Inflammatory macrophage (primary cell): ENCODE measurements at regions not wholly inside any gene's neighbourhood (a gene's known extent, or its start where the extent isn't known, plus 50 kb on each side); places are given as distances from the start of the nearest gene placed in this dataset.
"Not testable (repeated sequence)": the region's sequence is repeated elsewhere in the genome, so short reads cannot be mapped to it uniquely, and the experiment has no call there.

Experiments used
- DNase-seq, 2 donors: peaks; one replicate each; pipeline ENCODE4 v3.0.0-alpha.2; 2020 to 2022

DNA sequence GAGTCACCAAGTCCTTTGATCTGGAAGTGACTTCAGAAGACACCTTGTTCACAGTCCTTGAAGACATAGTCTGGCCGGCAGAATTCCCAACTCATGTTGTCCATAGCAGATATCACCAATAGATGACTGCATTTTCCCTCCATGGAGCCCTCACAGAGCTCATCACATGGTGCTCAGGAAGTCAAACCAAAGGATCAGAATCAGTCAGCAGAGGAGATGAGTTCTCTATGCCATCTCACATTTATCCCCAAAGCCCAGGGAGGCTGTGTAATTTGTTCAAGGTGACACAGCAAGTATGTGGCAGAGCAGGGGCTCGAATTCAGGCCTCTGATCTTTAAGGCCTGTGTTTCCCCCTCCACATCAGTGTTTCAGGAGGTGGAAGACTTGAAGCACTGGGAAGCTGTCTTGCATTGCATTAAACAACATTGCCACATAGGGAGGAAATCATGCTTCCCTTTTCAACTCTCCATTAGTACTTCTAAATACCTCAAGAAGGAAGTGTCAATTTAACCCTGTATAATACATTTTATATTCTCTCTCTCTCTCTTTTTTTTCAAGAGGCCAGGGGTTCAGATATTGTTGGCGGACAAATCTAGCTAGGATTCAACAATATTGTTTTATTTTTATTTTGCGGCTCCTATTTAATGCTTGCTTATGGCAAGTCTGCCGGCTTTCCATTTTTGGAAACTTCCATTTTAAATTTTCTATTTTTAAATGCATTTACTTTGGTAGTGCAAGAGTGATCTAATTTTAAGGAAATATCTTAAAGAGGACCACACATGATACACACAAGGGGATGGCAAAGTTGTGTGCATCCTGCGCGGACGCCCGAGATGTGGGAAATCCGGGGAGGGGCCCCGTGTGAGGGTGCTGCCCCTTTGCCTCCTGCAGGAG, 61.9 kb downstream of the NPIPB5 start:
- DNase-seq: peak; percentile 70 to 87

DNA sequence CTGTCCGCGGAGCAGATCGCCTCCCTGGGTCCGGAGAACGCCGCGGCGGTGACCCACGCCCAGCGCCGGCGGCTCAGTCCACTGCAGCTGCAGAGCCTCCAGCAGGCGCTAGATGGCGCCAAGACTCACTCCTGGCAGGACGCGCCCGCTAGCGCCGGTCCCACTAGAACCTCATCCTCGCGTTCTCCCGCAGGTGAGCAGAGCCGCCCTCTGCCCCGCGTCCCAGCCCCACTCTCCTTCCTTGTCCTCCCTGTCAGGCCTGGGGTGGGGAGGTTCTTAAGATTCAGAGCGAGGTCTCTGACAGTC, 62.5 kb downstream of the NPIPB5 start:
- not testable (repeated sequence) for DNase-seq

DNA sequence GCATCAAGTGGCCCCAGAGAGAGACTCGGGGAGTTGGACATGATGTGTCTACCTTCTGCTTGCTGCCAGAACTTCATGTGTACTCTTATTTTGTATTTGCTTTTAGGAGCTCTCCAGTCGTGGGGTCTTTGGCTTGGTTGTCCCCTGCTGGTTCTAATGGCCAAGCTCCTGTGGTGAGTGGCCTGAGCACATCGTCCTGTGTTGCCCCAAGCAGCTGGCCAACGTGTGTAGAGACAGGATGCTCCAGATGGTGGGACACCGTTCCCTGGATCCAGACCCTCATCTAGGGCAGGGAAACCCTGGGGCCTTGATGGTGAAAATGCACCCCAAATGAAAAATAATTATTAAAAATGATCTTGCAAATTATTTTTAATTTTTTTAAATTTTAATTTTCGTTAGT, 65.8 kb downstream of the NPIPB5 start:
- not testable (repeated sequence) for DNase-seq

DNA sequence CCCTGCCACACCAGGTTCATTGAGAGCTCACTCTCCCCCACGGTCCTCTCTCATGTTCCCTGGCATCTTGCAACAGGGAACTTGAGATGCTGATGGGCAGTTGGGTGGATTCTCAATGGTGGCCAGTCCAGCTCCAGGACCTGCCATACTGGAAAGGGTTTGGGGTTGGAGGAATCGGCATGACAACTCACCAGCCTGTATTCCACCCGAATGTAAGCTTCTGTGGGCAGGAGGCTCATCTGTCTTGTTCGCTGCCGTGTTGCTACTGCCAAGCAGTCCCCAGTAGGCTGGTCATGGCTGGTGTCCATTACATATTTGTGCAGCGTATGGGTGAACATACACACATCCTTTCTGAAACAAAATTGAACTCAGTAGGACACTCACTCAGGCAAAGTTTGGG, 72.5 kb downstream of the NPIPB5 start:
- not testable (repeated sequence) for DNase-seq

DNA sequence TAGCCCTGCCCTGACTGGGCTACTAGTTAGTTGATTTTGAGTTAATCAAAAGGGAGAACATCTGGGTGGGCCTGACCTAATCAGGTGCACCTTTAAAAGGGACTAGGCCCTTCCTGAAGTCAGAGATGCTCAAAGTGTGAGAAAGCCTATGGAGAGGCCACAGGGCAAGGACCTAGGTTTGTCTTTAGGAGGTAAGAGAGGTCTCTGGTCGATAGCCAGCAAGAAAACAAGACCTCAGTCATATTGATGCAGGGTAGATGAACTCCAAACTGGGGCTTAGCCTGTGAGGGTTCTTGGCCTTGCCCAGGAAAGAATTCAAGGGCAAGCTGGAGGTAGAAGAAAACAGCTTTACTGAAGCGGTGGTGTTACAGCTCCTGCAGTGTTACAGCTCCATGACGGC, 73.8 kb downstream of the NPIPB5 start:
- DNase-seq: not testable (repeated sequence)

DNA sequence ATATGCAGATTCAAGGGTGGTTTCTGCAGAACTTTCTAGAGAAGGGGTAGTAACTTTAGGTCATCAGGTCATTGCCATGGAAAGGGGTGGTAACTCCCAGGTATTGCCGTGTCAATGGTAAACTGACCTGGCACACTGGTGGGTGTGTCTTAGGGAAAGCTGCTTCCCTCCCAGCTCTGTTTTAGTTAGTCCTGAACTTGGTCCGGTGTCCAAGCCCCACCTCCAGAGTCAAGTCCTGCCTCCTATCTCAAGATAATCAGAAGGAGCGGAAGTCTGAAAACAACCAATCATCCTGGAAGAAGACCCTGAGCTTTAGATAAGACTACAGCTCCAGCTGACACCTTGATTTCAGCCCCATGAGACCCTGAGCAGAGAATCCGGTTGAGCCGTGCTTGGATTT, 74.2 kb downstream of the NPIPB5 start:
- DNase-seq: not testable (repeated sequence)

DNA sequence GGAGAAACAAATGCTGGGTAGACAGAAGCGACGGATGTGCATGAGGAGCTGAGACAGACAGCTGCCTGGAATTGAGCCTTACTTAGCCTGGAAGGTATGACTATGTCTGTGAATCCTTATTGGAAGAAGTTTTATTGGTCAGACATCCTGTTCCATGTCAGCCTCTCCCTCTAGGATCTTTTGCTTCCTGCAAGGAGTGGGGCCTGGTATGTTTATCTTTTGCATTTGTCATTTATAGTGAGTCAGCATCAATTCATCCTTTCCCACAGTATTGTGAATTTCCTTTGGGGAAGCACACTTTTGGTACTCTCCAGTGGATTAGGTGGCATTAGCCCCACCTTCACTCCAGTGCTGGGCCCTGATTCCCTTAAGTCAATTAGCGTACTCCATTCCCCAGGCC, 74.7 kb downstream of the NPIPB5 start:
- DNase-seq: not testable (repeated sequence)

DNA sequence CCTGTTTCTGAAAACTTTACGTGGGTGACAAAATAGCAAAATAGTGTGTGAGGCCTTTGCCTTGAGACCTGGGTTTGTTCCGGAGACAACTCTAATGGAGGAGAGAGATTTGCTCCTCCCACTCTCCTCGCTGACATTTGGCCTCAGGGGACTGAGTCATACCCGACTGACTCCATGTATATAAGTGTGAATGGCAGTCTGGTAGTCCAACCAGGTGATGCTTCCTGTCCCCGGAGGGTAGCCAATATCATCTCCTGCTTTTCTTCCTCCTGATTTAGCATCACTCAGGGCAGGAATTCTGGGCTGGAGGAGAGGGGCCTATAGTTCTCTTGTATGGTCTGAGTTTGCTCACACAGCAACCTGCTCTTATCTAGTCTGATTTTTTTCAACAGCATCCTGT, 76.0 kb downstream of the NPIPB5 start:
- not testable (repeated sequence) for DNase-seq

DNA sequence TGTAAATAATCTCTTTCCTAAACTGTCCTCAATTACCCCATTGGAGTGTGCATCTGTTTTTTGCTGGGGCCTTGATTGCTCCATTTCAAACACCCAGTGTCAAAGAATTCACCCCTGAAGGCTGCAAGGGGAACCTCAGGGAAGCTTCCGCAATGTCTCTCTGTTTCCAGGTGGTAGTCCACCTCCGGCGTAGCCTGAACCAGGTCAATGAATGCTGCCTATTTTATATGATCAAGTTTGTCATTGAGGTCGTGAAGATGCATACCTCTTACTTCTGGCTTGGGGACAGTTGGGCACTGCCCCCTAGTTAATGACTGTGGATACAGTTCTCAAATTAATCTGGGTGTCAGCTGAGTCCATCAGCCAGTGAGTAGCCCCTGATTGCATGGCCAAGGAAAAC, 79.1 kb downstream of the NPIPB5 start:
- not testable (repeated sequence) for DNase-seq

DNA sequence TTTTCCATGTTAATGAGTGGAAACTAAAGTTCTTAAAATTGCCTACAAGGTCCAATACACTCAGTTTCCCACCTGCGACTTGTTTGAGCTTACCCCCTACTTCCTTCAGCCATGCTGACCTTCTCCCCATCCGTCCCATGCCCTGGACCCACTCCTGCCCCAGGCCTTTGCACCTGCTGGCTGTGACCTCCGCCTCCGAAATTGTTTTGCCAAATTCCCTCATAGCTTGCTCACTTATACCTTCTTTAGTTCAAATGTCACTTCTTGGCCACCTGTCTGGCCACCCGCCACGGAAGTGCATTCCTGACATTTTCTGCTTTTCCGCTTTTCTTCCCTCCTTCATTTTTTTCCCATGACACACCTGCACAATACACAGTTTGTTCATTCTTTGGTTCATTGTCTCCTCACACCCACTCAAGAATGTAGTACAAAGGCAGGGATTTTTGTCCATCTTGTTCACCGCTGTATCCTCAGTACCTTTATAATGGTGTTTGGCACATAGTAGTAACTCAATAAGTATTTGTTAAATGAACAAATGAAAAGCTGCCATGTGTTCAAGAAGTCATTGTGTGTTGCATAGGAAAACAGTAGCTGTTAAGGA, 85.9 kb downstream of the NPIPB5 start:
- not testable (repeated sequence) for DNase-seq

DNA sequence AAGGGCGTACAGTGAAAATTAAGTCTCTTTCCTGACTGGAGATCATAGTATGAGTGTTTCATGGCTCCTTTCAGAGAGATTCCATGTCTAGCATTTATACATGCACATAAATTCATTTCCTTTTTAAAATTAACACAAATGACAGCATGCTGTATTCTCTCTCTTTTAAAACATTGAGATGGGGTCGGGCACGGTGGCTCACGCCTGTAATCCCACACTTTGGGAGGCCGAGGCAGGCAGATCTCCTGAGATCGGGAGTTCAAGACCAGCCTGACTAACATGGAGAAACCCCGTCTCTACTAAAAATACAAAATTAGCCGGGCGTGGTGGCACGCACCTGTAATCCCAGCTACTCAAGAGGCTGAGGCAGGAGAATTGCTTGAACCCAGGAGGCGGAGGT, 93.1 kb downstream of the NPIPB5 start:
- not testable (repeated sequence) for DNase-seq

DNA sequence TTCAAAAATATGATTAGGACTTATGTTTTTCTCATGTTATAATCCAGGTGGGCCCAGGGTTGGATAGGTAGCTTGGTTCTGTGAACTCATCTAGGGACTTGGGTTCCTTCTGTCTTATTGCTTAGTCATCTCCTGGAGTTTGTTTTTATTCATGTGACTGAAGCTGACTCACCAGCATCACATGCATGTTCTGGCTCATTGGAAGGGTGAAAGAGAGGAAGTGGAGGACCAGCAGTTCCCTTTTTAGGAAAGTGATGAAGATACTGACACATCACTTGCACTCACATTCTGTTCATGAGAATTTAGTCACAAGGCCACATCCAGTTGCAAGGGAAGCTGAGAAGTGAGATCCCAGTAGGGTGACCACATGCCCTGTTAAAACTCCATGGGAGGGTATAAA, 95.9 kb downstream of the NPIPB5 start:
- not testable (repeated sequence) for DNase-seq

DNA sequence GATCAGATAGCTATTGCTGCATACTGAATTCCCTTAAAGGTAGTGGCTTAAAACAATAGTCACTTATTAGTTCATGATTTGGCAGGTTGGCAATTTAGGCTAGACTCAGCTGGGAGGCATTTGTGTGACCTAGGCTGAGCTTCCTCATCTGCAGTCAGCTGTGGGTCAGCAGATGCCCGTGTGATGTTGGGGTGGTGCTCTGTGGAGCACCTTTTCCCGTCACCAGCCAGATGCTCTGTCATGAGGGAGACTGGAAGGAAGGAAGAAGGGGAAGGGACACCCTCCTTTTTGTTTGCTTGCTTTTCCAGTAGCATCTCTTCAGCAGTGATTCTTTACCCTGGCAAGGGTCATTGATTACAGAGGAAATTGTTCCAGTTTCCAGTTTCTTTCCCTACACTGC, 99.1 kb downstream of the NPIPB5 start:
- not testable (repeated sequence) for DNase-seq

DNA sequence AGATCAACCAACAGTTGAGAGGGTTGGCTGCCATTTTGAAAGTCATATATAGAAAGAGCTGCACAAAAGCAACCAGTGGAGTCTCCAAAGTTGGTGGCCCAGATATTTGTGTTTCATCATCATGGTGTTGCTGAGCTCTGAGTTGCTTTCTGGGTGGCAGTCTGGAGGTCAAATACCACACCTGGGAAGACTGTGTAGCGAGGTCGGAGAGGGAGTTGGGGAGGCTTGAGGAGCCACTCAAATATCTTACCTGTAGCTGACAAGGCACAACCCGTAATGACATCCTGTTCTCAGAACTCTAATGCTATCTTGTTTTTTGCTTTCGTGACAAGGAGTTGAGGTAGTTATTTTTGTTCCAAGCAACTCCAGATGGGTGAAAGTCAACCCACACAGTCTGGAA, 100.4 kb downstream of the NPIPB5 start:
- peak in 1 of 2 donors; percentile 0 for DNase-seq

DNA sequence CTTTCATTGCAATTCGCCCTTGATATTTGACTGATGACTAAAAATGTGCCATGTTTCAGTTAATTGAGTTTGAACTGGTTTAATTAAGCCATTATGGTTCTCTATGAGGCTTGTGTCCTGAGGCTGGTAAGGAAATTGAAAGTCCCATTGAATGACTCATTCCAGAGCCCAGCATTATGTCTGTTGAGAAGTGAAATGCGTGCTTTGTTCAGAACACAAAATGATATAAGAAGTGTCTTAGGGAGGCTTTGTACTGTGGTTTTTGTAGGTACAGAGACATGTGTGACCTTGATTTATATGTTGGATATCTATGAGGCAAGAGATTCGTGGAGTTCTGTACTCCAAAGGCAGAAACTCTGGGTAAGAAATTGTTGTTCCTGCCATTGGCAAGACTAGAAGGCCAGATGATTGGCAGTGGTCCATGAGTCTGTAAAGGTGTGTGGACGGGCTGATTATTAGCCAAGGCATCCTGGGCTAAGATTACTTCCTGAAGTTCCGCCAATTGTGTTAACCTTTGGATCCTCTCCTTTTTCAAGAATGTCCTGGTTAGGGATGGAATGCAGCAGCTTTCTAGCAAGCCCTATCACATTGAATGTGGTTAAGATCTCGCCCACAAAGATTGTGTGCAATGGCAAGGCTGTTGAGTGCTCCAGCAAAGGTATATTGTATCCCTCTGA, 103.7 kb downstream of the NPIPB5 start:
- peak; percentile 2 to 24 for DNase-seq

DNA sequence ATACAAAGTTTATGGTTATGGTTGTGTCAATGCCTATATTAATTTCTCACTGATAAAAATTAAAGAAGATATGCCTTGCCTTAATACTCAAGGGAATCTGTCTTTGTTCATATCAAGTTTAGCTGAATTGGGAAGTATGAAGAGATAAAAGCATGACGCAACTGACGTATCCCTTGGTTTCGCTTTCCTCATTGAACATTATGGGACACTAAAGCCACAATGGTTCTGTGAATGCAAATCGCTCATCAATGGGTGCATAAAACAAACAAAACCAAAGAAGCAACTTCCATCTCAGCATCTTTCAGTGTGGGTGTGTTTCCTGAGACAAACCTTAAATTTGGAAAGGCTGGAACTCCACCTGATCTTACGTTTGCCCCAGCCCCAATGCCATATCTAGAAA, 108.2 kb downstream of the NPIPB5 start:
- DNase-seq: peak in 1 of 2 donors; percentile 25

DNA sequence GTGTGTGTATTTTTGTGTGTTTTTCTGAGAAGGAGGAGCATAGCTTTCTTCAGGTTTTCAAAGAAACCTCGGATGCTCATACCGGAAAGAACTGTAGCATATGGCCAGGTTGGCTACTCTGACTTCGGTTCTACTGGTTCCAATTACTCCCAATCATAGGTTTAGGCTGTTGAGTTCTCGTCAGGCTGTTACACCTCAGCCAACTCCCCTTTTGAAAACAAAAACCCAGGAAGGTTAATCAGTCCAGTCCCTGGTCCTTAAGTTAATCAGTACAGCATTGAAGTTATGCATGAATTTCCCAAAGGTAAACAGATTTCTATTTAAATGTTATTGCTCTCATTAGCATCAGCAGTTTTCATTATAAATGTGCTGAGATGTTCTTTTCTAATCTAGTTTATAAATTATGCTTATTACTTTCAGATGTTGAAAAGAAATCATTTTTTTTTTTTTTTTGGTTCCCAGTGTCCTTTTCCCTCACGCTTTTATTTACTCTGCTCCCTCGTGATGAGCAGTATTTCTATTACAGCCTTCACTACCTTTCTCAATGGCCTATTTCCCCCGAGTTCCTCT, 111.0 kb downstream of the NPIPB5 start:
- DNase-seq: no peak

DNA sequence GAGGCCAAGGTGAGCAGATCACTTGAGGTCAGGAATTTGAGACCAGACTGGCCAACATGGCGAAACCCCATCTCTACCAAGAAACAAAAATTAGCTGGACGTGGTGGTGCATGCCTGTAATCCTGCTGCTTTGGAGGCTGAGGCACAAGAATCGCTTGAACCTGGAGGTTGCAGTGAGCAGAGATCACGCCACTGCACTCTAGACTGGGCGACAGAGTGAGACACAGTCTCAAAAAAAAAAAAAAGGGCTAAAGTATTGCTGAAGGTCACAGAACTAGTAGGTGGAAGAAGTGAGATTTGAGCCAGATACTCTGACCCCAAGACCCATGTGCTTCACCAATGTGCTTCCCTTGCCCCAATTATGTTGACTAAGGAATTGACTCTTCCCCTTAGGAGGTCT, 112.0 kb downstream of the NPIPB5 start:
- DNase-seq: no peak

DNA sequence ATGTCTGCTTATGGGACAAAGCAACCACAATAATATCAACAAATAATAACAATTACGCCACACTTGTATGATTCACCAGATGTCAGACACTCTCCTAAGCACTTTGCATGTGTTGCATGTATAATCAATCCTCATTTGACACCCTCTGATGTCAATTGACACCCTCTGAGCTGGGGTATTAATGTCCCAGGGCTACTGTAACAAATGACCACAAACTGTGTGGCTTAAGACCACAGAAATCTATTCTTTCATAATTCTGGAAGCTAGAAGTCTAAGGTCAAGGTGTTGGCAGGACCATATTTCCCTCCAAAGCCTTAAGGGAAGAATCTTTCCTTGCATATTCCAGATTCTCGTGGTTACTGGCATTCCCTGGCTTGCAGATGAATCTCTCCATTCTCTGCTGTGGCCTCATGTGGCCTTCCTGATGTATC, 112.7 kb downstream of the NPIPB5 start:
- DNase-seq: no peak

DNA sequence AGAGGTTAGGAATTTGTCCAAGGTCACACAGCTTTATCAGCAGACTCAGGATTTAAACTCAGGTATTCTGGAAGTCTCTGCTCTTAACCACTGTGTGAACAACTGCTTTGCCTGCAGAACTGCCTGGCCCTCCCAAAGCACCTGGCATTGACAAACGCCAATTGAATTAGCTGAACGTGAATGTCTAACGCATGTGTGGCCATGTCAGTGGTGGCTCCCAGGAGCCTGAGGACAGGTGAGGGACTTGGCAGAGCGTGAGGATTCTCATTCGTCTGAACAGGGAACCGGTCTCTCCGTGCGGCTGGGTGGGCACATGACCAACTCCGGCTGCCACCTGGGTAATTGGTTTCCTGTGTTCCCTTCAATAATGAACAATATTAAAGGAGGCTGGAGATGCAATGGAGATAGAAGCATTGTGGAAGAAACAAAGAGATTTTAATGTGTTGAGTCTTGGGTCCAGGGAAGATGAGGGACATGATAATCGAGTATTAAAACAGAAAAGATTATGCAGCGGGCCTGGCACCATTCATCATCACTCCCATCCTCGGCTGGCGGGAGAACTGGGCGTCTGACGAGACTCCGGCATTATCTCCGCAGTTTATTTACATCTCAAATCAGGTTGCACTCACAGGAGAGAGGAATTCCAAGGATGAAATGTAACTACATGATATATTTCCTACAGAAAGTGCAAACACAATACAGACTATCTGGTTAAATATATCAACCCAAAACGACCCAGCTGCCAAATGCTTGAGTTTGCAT, 113.5 kb downstream of the NPIPB5 start:
- no peak for DNase-seq

DNA sequence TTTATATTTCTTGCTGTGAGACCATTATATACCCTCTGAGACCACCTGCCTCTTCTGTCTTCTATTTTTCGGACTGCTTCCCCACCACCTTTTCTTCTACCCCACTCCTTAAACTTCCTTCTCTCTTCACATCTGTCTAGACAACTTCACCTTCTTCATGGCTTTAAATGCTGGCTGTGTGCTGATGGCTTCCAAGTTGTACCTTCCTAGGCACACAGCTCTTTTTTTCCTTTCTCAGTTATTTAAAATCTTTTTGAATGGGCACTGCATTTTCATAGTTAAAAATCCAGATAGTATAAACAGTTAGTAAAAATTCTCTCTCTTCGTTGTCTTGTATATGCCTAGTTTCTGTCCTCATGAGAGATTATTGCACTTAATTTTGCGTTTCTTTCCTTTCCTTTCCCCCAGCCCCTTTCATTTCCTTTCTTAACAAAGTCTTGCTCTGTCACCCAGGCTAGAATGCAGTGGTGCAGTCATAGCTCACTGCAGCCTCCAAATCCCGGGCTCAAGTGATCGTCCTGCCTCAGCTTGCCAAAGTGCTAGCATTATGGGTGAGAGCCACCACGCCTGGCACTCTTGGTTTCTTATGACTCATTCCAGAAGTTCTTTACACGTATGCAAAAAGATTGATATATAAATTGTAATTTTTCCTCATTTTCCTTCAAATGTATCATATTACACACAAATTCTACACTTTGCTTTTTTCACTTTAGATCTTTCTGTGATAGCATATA, 114.3 kb downstream of the NPIPB5 start:
- DNase-seq: no peak

DNA sequence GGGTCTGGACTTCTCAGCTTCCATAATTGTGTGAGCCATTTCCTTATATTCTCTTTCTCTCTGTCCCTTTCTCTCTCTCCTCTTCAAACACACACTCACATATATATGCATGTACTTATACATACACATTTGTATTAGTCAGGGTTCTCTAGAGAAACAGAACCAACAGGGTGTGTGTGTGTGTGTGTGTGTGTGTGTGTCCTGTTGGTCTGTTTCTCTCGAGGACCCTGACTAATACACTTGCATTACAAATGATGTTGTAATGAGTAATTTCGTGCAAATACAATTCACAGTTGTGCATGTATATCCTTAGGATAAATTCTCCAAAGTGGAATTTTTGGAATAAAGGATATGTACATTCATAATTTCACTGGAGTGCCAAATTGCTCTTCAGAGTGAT, 115.3 kb downstream of the NPIPB5 start:
- DNase-seq: no peak
